HL-60/S4 treated with retinoic acid at 250 ng/mL for 4 days and 3 days (cell line): ENCODE measurements at regions not wholly inside any gene's neighbourhood (a gene's known extent, or its start where the extent isn't known, plus 50 kb on each side); places are given as distances from the start of the nearest gene placed in this dataset.

Source experiments
- in situ Hi-C: fragments of 300-500 bp; cut with MboI; formaldehyde crosslinking; loops from 2 replicates; pipeline ENCODE4 v1.7.0; 2022; ENCODE audit warnings: low sequenced_read_pairs

GRCh38 chr17:79427621-79428539 lies 183.0 kb downstream of the RBFOX3 start:
- in situ Hi-C loops: no loop called here

GRCh38 chr17:79425686-79426085 lies 185.2 kb downstream of the RBFOX3 start:
- in situ Hi-C loops: no loop called here

GRCh38 chr17:79424471-79425185 lies 186.2 kb downstream of the RBFOX3 start:
- in situ Hi-C loops: no loop called here

GRCh38 chr17:79423811-79424465 lies 186.9 kb downstream of the RBFOX3 start:
- in situ Hi-C loops: no loop called here

- in situ Hi-C loops: no loop called here
These were observed 188.6 kb downstream of the RBFOX3 start for GRCh38 chr17:79422236-79422635.

- in situ Hi-C loops: no loop called here
These were observed 190.3 kb downstream of the RBFOX3 start for GRCh38 chr17:79420318-79421243.

- in situ Hi-C loops: no loop called here
These were observed 193.3 kb downstream of the RBFOX3 start for GRCh38 chr17:79417476-79417988.

- in situ Hi-C loops: no loop called here
These were observed 194.9 kb downstream of the RBFOX3 start for GRCh38 chr17:79415909-79416308.

- in situ Hi-C loops: no loop called here
These were observed 195.5 kb downstream of the RBFOX3 start for GRCh38 chr17:79415365-79415764.

- in situ Hi-C loops: no loop called here
These were observed 196.0 kb downstream of the RBFOX3 start for GRCh38 chr17:79414793-79415211.

GRCh38 chr17:79414063-79414792 lies 196.6 kb downstream of the RBFOX3 start:
- in situ Hi-C loops: no loop called here

- in situ Hi-C loops: no loop called here
These were observed 197.2 kb downstream of the RBFOX3 start for GRCh38 chr17:79413611-79414010.

- in situ Hi-C loops: no loop called here
These were observed 197.9 kb downstream of the RBFOX3 start for GRCh38 chr17:79412886-79413390.

GRCh38 chr17:79412110-79412509 lies 198.7 kb downstream of the RBFOX3 start:
- in situ Hi-C loops: no loop called here

GRCh38 chr17:79411419-79411818 lies 199.4 kb downstream of the RBFOX3 start:
- in situ Hi-C loops: no loop called here

- in situ Hi-C loops: no loop called here
These were observed 200.2 kb downstream of the RBFOX3 start for GRCh38 chr17:79410681-79411080.

GRCh38 chr17:79408251-79408650 lies 202.6 kb downstream of the RBFOX3 start:
- in situ Hi-C loops: no loop called here

- in situ Hi-C loops: no loop called here
These were observed 203.5 kb downstream of the RBFOX3 start for GRCh38 chr17:79407385-79407784.

GRCh38 chr17:79406316-79406715 lies 204.5 kb downstream of the RBFOX3 start:
- in situ Hi-C loops: no loop called here
